Activated gamma-delta T cell treated with Interleukin-2 at 50 U/mL for 16 hours (primary cell): ENCODE measurements at regions not wholly inside any gene's neighbourhood (a gene's known extent, or its start where the extent isn't known, plus 50 kb on each side); places are given as distances from the start of the nearest gene placed in this dataset.

Experiments
- DNase-seq: peaks from one replicate; pipeline ENCODE4 v3.0.0-alpha.2; 2020

DNA sequence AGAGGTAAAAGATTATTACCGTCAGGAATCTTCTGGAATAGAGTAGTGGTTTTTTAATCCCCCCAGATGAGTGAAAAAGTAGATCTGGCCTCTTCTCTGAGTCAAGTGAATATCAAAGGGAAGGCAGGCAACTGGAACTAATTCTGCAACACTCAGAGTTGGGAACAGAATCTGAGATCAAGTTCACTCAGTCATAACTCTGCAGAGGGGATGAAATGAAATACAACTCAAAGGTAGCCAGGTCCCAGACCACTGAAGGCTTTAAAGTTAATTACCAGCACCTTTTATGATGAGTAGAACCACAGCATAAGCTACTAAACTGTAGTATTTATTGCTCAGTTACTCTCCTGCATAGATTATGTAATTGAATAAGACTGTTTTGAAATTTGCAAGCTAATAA lies 455.6 kb upstream of the AKR1E2 start:
- DNase-seq: no peak

GRCh38 chr10:4361581-4361980 lies 464.4 kb upstream of the AKR1E2 start:
- no peak for DNase-seq

DNA sequence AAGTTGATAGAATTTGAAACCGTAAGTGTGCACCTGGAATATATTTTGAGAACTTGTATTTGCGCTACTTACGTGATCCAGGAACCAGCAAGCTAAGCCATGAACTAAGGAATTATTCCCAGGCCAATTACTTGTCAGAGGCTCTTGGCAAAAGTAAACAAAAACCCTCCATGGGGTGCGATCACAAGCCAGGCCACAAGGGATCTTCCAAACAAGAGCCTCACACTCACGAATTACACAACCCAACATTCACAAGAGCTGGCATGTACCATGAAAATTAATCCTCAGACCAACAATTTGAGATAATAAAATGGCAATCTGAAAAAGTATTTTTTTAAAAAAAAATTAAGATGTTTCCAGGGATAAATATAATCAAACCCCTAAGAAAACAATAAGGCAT lies 467.0 kb upstream of the AKR1E2 start:
- DNase-seq: no peak

DNA sequence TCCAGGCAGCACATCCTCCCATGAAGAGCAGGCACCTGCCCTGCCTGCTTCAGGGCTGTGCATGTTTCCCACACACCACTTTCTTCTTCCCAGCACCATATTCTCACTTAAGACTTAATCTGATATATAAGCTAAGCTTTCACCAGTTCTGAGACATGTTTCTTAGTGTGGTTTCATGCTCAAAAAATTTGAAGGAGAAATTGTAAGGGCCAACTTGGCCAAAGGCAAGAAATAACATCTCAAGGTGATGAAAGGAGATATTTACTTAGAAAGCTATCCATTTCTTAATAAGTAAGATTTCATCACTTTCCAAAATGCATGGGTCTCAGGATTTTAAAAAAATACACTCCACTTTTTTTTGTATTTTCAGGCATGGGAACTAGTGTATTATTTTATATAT lies 468.1 kb upstream of the AKR1E2 start:
- DNase-seq: no peak

GRCh38 chr10:4355350-4355749 lies 470.7 kb upstream of the AKR1E2 start:
- DNase-seq: no peak

GRCh38 chr10:4354382-4354812 lies 471.6 kb upstream of the AKR1E2 start:
- no peak for DNase-seq

- DNase-seq: no peak
These were observed 472.0 kb upstream of the AKR1E2 start for GRCh38 chr10:4353964-4354363.

- no peak for DNase-seq
These were observed 472.9 kb upstream of the AKR1E2 start for GRCh38 chr10:4353059-4353655.

DNA sequence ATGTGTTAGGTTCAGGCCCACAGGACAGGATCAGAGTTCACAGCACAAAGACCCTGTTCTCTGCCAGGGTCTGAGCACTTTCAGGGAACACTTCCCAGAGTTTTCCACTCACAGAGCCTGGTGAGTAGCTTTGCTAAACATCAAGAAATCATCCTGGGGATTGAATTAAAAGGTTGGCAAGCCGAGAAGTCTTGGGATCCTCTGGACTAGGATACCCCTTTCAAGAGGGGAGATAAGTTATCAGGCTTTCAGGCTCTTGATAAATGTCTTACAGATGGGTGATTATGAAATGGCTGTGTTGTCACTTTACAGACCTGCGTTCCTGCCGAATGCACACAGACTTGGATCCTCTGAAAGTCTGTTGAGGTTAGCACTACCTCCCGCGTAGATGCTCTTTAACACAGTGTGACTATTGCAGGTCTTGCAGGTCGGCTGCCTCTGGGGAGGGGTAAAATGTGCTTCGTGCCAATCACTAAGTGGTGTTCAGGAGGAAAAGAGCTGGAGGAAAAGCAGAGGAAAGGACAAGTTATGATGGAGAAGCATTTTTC lies 473.5 kb upstream of the AKR1E2 start:
- DNase-seq: no peak

- no peak for DNase-seq
These were observed 474.1 kb upstream of the AKR1E2 start for GRCh38 chr10:4351723-4352413.

DNA sequence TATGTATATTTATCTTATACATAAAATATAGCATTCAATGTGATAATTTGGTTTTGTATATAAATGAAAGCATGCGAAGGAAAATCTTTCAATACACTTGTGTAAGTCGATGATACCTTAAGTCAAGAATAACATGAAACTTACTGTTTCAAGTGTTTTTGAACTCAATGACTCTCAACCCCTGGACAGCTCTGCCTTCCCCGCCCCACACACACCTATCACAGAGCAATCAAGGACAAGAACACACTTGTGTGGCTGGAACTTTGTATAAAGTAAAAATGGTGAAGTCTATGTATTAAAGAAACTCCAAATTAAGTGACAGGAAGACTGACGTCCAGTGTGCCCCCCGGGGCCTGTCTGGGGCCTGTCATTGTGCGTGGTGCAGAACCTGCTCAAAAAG lies 478.6 kb upstream of the AKR1E2 start:
- no peak for DNase-seq

DNA sequence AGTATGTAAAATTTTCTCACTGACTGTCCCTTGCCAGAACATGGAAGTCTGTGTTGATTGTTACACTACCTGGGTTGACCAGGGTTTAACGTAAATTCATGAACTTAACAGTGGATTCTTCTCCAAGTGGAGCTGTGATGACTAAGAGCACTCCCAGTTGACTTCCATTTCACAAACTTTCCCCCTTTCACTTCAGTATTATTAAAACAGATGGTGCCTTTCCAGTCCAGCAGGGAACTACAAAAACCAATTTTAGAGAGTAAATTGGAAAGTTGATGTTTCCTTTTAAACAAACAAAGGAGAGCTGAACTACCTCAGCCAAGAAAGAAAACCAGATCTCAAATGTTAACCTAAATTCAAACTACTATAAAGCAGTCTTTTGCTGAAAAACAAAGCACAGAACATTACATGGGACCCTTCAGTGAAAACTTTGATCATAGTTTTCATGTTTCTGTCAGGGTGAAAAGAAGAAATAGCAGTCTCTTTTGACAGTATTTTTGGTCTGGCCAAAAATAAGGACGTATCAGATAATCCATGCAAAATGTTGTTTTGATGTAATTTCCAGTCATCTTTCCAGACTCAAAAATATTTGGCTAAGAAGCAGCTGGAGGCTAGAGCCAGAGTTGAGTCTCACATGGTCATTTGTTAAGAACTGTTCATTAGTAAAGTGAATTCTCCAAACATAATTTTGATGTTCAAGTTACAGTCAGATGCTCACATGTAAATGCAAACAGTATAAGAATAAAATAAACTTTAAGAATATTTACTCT lies 479.9 kb upstream of the AKR1E2 start:
- no peak for DNase-seq

DNA sequence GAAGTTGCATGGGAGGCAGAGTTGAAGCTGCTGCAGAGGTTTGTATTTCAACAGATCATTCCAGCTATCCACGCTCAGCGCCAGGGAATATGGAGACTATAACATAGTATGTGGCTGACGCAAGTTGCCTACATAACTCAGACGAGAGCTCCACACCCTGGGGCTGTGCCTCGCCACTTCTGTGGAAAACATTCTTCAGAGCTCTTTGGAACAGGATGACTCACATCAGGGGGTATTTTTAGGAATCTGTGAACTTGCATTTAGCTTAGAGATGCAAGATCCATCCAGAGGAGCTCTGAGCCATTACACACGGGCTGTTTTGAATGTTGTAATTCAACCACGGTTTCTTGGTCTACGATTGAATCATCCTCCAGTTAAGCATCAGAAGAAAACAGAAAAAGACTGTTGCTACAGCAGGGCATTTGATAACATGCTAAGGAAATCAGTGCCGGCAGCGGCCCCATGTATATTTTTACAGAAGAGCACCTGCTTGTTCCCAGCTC lies 481.5 kb upstream of the AKR1E2 start:
- no peak for DNase-seq

DNA sequence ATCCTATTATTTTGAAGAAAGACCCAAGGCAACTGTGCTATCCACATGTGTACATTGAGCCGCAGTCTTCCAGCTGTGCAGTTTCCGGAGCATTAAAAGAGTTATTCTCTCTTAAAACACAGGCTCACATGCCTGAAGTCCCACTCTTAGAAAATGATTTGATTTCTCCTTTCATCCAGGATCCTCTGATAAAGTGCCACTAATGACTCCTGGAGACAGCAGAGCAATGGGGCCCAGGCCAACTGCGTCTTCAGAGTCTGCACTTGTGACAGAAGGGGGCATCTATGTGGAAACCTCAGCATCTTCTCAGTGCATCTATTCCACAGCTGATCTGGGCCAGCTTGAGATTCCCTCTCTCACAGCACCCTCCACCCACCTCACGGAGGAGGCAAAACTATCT lies 482.1 kb upstream of the AKR1E2 start:
- DNase-seq: no peak

DNA sequence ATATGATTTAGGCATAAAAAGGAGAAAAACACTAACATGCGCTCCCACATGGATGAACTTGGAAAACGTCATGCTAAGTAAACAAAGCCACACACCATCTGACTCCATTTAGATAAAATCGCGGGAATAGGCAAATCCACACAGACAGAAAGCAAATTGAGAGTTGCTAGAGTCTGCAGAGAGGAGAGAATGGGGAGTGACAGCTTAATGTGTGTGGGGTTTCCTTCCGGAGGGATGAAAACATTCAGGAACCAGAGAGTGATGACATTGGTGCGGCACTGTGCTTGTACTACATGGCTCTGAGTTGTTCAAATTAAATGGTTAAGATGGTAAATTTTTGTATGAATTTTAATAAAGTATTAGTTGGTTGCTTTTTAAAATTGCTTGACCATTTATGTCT lies 482.9 kb upstream of the AKR1E2 start:
- no peak for DNase-seq

- DNase-seq: no peak
These were observed 487.2 kb upstream of the AKR1E2 start for GRCh38 chr10:4338768-4339167.

GRCh38 chr10:4337563-4337962 lies 488.4 kb upstream of the AKR1E2 start:
- DNase-seq: no peak

DNA sequence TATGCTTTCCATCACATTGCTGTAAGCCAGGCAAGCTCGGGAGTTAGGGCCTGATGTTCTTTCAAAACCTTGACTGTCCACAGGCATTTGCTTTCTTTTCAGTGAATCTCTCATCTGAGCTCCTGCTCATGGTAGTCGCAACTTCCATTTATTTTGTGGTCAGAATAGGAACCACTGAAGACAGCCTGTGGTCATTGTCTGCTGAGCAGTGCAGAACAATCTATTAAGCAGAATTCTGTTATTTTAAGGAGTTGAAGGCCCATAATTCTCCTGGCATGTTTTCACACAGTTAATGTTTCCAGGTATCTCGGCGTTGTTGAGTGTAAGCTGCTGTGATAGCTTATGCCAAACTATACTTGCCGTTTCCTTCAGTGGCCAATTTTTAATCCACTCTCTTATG lies 491.1 kb upstream of the AKR1E2 start:
- DNase-seq: no peak

DNA sequence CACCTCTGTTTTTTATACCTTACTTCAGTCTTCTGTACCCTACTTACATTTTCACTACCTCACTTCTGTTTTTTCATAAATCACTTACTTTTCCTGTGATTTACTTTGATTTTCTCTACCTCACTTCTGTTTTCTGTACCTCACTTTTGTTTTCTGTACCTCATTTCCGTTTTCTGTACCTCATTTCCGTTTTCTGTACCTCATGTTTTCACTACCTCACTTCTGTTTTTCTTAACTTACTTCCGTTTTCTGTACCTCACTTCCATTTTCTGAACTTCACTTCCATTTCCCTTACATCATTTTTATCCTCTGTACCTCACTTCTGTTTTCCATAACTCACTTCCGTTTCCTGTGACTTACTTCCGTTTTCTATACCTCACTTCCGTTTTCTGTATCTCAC lies 492.0 kb upstream of the AKR1E2 start:
- no peak for DNase-seq

DNA sequence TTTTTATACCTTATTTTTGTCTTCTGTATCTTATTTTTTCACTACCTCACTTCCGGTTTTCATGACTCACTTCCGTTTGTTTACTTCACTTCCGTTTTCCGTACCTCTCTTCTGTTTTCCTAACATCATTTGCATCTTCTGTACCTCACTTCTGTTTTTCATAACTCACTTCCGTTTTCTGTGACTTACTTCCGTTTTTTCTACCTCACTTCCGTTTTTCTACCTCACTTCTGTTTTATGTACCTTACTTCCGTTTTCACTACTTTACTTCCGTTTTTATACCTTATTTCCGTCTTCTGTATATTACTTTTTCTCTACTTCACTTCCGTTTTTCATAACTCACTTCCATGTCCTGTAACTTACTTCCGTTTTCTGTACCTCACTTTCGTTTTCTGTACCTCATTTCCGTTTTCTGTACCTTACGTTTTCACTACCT lies 492.5 kb upstream of the AKR1E2 start:
- no peak for DNase-seq

GRCh38 chr10:4332764-4333458 lies 493.1 kb upstream of the AKR1E2 start:
- DNase-seq: no peak

DNA sequence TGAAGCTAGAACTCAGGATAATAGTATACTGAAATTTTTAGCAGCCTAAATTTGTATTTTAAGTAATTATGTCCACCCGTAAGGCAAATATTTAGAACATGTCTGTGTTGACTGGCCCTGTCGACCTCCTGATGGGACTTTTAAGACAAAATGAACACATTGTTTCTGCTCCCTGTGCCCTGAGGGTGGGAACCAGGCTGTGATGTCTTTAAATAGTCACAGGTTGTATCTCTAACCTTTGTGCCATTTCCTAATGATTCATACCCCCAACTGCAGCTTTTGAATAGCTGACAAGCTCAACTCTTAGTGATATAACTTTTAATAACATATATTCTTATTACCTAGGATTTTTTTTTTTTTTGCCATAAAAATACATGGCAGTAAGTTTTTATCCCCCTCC lies 494.9 kb upstream of the AKR1E2 start:
- no peak for DNase-seq

DNA sequence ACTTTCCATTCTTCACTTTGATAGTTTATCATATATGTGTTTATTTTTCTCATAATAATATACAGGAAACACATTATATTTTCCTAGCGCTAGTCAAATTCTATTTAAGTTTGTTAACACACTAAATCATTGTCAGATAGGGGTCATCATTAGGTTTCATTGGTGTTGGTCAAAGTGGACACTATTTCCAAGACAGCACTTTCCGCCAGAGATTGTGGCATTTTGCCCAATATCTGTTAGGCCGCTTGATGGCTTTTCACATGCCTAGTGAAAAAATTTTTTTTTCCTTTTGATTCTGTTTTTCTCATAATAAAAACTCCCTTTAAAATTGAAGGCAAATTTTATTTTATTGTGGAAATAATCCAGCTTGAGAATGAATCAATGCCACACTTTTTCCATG lies 495.4 kb upstream of the AKR1E2 start:
- no peak for DNase-seq
